ENCODE measurements at regions not wholly inside any gene's neighbourhood (a gene's known extent, or its start where the extent isn't known, plus 50 kb on each side); places are given as distances from the start of the nearest gene placed in this dataset.

- H3K4me3 ChIP-seq (ENCODE audit: low read depth in 1 of 2, low read length in 2 of 2): no peak overlapping the region
- no peaks in the 10 kb centered on the region for H3K36me3 ChIP-seq (ENCODE audit: insufficient read depth, low read length)
- TF ChIP-seq EZH2 (IDR thresholded peaks at IDR 0.05; ENCODE audit: borderline replicate concordance, low read depth, low read length, severe bottlenecking) (no peak), CTCF (IDR thresholded peaks at IDR 0.05; ENCODE audit: borderline replicate concordance, extremely low read depth, low read length, poor library complexity, severe bottlenecking) (no peak)
- H4K20me1 ChIP-seq (ENCODE audit: insufficient read depth, low read length): no peaks in the 10 kb centered on the region
- H3K27ac ChIP-seq (ENCODE audit: low read length): no peak overlapping the region
- H3K9ac ChIP-seq (ENCODE audit: low read depth, low read length): no peak overlapping the region
- H3K79me2 ChIP-seq (ENCODE audit: insufficient read depth, low read length): no peaks in the 10 kb centered on the region
- H3K4me1 ChIP-seq (ENCODE audit: insufficient read depth, low read length): peaks cover 4% of the 10 kb centered on the region; the same call in 1 of the 2 replicates
- H2AFZ ChIP-seq (ENCODE audit: low read depth, low read length): no peak overlapping the region
- no peak for ATAC-seq (ENCODE audit: insufficient read depth, low read depth)
- DNase-seq: no peak
- H3K27me3 ChIP-seq (ENCODE audit: insufficient read depth, low read length, poor library complexity): no peaks in the 10 kb centered on the region
- no peaks in the 10 kb centered on the region for H3K9me3 ChIP-seq (ENCODE audit: insufficient read depth, low read length, severe bottlenecking)
- no peak overlapping the region for H3K4me2 ChIP-seq (ENCODE audit: insufficient read depth, low read length)
Measured at GRCh38 chr12:58537278-58537677, 383.0 kb downstream of the LRIG3 start.

- Histone ChIP-seq H3K27me3 (ENCODE audit: insufficient read depth, low read length, poor library complexity) (no peaks in the 10 kb centered on the region), H3K9me3 (ENCODE audit: insufficient read depth, low read length, severe bottlenecking) (no peaks in the 10 kb centered on the region), H2AFZ (ENCODE audit: low read depth, low read length) (no peak overlapping the region), H3K4me3 (ENCODE audit: low read depth in 1 of 2, low read length in 2 of 2) (no peak overlapping the region), H4K20me1 (ENCODE audit: insufficient read depth, low read length) (no peaks in the 10 kb centered on the region), H3K79me2 (ENCODE audit: insufficient read depth, low read length) (no peaks in the 10 kb centered on the region), H3K9ac (ENCODE audit: low read depth, low read length) (no peak overlapping the region), H3K27ac (ENCODE audit: low read length) (no peak overlapping the region), H3K4me2 (ENCODE audit: insufficient read depth, low read length) (no peak overlapping the region), H3K4me1 (ENCODE audit: insufficient read depth, low read length) (peaks cover 4% of the 10 kb centered on the region; the same call in 1 of the 2 replicates), H3K36me3 (ENCODE audit: insufficient read depth, low read length) (no peaks in the 10 kb centered on the region)
- ATAC-seq (ENCODE audit: insufficient read depth, low read depth): no peak
- no peak for DNase-seq
- TF ChIP-seq CTCF (IDR thresholded peaks at IDR 0.05; ENCODE audit: borderline replicate concordance, extremely low read depth, low read length, poor library complexity, severe bottlenecking) (no peak), EZH2 (IDR thresholded peaks at IDR 0.05; ENCODE audit: borderline replicate concordance, low read depth, low read length, severe bottlenecking) (no peak)
Measured at GRCh38 chr12:58539295-58539694, 381.0 kb downstream of the LRIG3 start.

- Histone ChIP-seq H3K36me3 (ENCODE audit: insufficient read depth, low read length) (no peaks in the 10 kb centered on the region), H3K9ac (ENCODE audit: low read depth, low read length) (no peak overlapping the region), H3K27me3 (ENCODE audit: insufficient read depth, low read length, poor library complexity) (no peaks in the 10 kb centered on the region), H2AFZ (ENCODE audit: low read depth, low read length) (no peak overlapping the region), H3K27ac (ENCODE audit: low read length) (no peak overlapping the region), H3K4me2 (ENCODE audit: insufficient read depth, low read length) (no peak overlapping the region), H3K4me1 (ENCODE audit: insufficient read depth, low read length) (peaks cover 4% of the 10 kb centered on the region; the same call in 1 of the 2 replicates), H3K4me3 (ENCODE audit: low read depth in 1 of 2, low read length in 2 of 2) (no peak overlapping the region), H3K9me3 (ENCODE audit: insufficient read depth, low read length, severe bottlenecking) (no peaks in the 10 kb centered on the region), H4K20me1 (ENCODE audit: insufficient read depth, low read length) (no peaks in the 10 kb centered on the region), H3K79me2 (ENCODE audit: insufficient read depth, low read length) (no peaks in the 10 kb centered on the region)
- DNase-seq (peak; percentile 69), ATAC-seq (ENCODE audit: insufficient read depth, low read depth) (peak; percentile 95)
- no peak for TF ChIP-seq EZH2 (IDR thresholded peaks at IDR 0.05; ENCODE audit: borderline replicate concordance, low read depth, low read length, severe bottlenecking)
- peak; percentile 88 for TF ChIP-seq CTCF (IDR thresholded peaks at IDR 0.05; ENCODE audit: borderline replicate concordance, extremely low read depth, low read length, poor library complexity, severe bottlenecking)
Measured at GRCh38 chr12:58540480-58541299, 379.6 kb downstream of the LRIG3 start.
